SK-N-SH (cell line): ENCODE measurements at regions not wholly inside any gene's neighbourhood (a gene's known extent, or its start where the extent isn't known, plus 50 kb on each side); places are given as distances from the start of the nearest gene placed in this dataset.

Experiments
- CTCF ChIA-PET: fragments of 300-600, 350-600 bp; formaldehyde crosslinking; extraction: SDS; loops from one replicate; lab custom pipeline; 2021; lab: Yijun Ruan, JAX
- POLR2A ChIA-PET: fragments of 350-600 bp; sonication (Branson Sonifier 250); formaldehyde crosslinking; extraction: SDS; loops from one replicate; lab custom pipeline; 2020; ENCODE audit warnings: antibody characterized with exemption, inconsistent platforms; lab: Yijun Ruan, JAX
- DNase-seq: peaks from one replicate; pipeline ENCODE4 v3.0.0; 2012
- H2AFZ ChIP-seq: fragments of 200-600 bp; sonication (generic); 2 replicates; pipeline ENCODE4 v1.8.1; 2016; ENCODE audit warnings: antibody characterized with exemption, mild to moderate bottlenecking, low read depth
- H3F3A ChIP-seq: fragments of 200-600 bp; sonication (generic); replicated peaks from 2 replicates; pipeline ENCODE3; 2016; ENCODE audit warnings: antibody characterized with exemption, mild to moderate bottlenecking; ENCODE audit not compliant: insufficient read depth
- H3K27ac ChIP-seq, 2 experiments: fragments of 200-500 bp in 1 of 2; fragments of 200-600 bp in 1 of 2; sonication (Bioruptor generic) in 1 of 2; sonication (generic), shearing (Covaris generic) in 1 of 2; 2 replicates each; pipeline versions ENCODE4 v1.5.1 to v1.6.1; 2014 to 2016; ENCODE audit warnings: low read depth in 2 of 2, inconsistent platforms in 1 of 2, low read length in 1 of 2, mild to moderate bottlenecking in 1 of 2, mixed read lengths in 1 of 2
- H3K27me3 ChIP-seq: fragments of 200-600 bp; sonication (generic), shearing (Covaris generic); 2 replicates; pipeline ENCODE4 v1.6.1; 2016; ENCODE audit warnings: mixed run types; ENCODE audit not compliant: insufficient read depth
- H3K36me3 ChIP-seq, 2 experiments: fragments of 200-500 bp in 1 of 2; fragments of 200-600 bp in 1 of 2; sonication (Bioruptor generic) in 1 of 2; sonication (generic) in 1 of 2; replicated peaks in 1 of 2; 2 replicates each; pipeline versions ENCODE3 to v1.5.1; 2014 to 2016; ENCODE audit warnings: low read length in 1 of 2, mild to moderate bottlenecking in 1 of 2; ENCODE audit not compliant: insufficient read depth in 2 of 2, control insufficient read depth in 1 of 2
- H3K4me1 ChIP-seq, 2 experiments: fragments of 200-500 bp in 1 of 2; fragments of 200-600 bp in 1 of 2; sonication (Bioruptor generic) in 1 of 2; sonication (generic), shearing (Covaris generic) in 1 of 2; 2 replicates each; pipeline versions ENCODE4 v1.5.1 to v1.6.1; 2014 to 2016; ENCODE audit warnings: low read depth in 1 of 2, low read length in 1 of 2, mixed run types in 1 of 2; ENCODE audit not compliant: insufficient read depth in 2 of 2, control insufficient read depth in 1 of 2
- H3K4me2 ChIP-seq: fragments of 200-600 bp; sonication (generic), shearing (Covaris generic); 2 replicates; pipeline ENCODE4 v1.6.1; 2017; ENCODE audit warnings: mixed run types
- H3K4me3 ChIP-seq, 2 experiments: fragments of 200-500 bp in 1 of 2; fragments of 200-600 bp in 1 of 2; sonication (Bioruptor generic) in 1 of 2; sonication (generic), shearing (Covaris generic) in 1 of 2; 2 replicates each; pipeline versions ENCODE4 v1.5.1 to v1.8.1; 2014 to 2016; ENCODE audit warnings: low read depth in 2 of 2, inconsistent platforms in 1 of 2, low read length in 1 of 2, mild to moderate bottlenecking in 1 of 2, mixed read lengths in 1 of 2, moderate library complexity in 1 of 2
- H3K79me2 ChIP-seq: fragments of 200-600 bp; sonication (generic); 2 replicates; pipeline ENCODE4 v1.8.1; 2017; ENCODE audit warnings: mild to moderate bottlenecking; ENCODE audit not compliant: insufficient read depth
- H3K9ac ChIP-seq: fragments of 200-600 bp; sonication (generic); 2 replicates; pipeline ENCODE4 v1.6.1; 2017; ENCODE audit warnings: mixed run types
- H3K9me2 ChIP-seq: fragments of 200-600 bp; sonication (generic); 2 replicates; pipeline ENCODE4 v1.6.1; 2017; ENCODE audit warnings: mixed run types
- H3K9me3 ChIP-seq: fragments of 200-600 bp; sonication (generic); 2 replicates; pipeline ENCODE4 v1.6.1; 2017; ENCODE audit warnings: mixed run types, mild to moderate bottlenecking, moderate library complexity
- H4K20me1 ChIP-seq: fragments of 200-600 bp; sonication (generic); 2 replicates; pipeline ENCODE4 v1.6.1; 2017; ENCODE audit warnings: mild to moderate bottlenecking, mixed run types; ENCODE audit not compliant: insufficient read depth
- CTCF ChIP-seq: fragments of 200-600 bp; sonication (generic); IDR thresholded peaks from 2 replicates; pipeline ENCODE4 v1.6.1; 2017; ENCODE audit warnings: antibody characterized with exemption, mild to moderate bottlenecking, moderate library complexity
- ELF1 ChIP-seq: IDR thresholded peaks from 2 replicates; pipeline ENCODE4 v1.4.0; 2012
- EP300 ChIP-seq, 2 experiments: IDR thresholded peaks; 2 replicates each; pipeline versions ENCODE4 v1.4.0 to v1.6.1; 2012; ENCODE audit warnings: borderline replicate concordance in 1 of 2, low read depth in 1 of 2, low read length in 1 of 2
- EZH2phosphoT487 ChIP-seq: fragments of 200-600 bp; sonication (generic); IDR thresholded peaks from 2 replicates; pipeline ENCODE4 v1.6.1; 2017; ENCODE audit warnings: low read depth, mixed run types, mild to moderate bottlenecking, antibody characterized with exemption, moderate library complexity, borderline replicate concordance
- FOSL2 ChIP-seq: IDR thresholded peaks from 2 replicates; pipeline ENCODE4 v1.4.0; 2012; ENCODE audit warnings: low read depth, mild to moderate bottlenecking, moderate library complexity, borderline replicate concordance
- FOXJ3 ChIP-seq: sonication (generic); formaldehyde crosslinking; IDR thresholded peaks from 2 replicates; pipeline ENCODE4 v1.5.1; 2020; ENCODE audit warnings: mild to moderate bottlenecking, missing genetic modification reagents
- FOXM1 ChIP-seq: IDR thresholded peaks from 2 replicates; pipeline ENCODE4 v1.4.0; 2012; ENCODE audit warnings: low read depth, mild to moderate bottlenecking
- GABPA ChIP-seq: IDR thresholded peaks from 2 replicates; pipeline ENCODE4 v1.4.0; 2012; ENCODE audit warnings: low read depth, mild to moderate bottlenecking
- GATA2 ChIP-seq: sonication (generic); formaldehyde crosslinking; IDR thresholded peaks from 2 replicates; pipeline ENCODE4 v1.5.0; 2020; ENCODE audit warnings: mild to moderate bottlenecking, missing genetic modification reagents
- JUND ChIP-seq: IDR thresholded peaks from 2 replicates; pipeline ENCODE4 v1.4.0; 2012
- MEF2A ChIP-seq: IDR thresholded peaks from 2 replicates; pipeline ENCODE4 v1.4.0; 2012; ENCODE audit warnings: low read depth, borderline replicate concordance
- MXI1 ChIP-seq: IDR thresholded peaks from 2 replicates; pipeline ENCODE4 v1.6.1; 2012; ENCODE audit warnings: mild to moderate bottlenecking, low read depth, low read length, improper control_type of control experiment
- NRF1 ChIP-seq: IDR thresholded peaks from 2 replicates; pipeline ENCODE4 v1.6.1; 2012; ENCODE audit warnings: low read depth, mild to moderate bottlenecking, low read length
- POLR2AphosphoS5 ChIP-seq: IDR thresholded peaks from 2 replicates; pipeline ENCODE4 v1.6.1; 2012; ENCODE audit warnings: low read depth, low read length
- RAD21 ChIP-seq: IDR thresholded peaks from 2 replicates; pipeline ENCODE4 v1.6.1; 2012; ENCODE audit warnings: mild to moderate bottlenecking, low read length
- RCOR1 ChIP-seq: fragments of 150-350 bp; IDR thresholded peaks from 2 replicates; pipeline ENCODE4 v1.6.1; 2017; ENCODE audit warnings: antibody characterized with exemption, low read length
- RFX5 ChIP-seq: IDR thresholded peaks from 2 replicates; pipeline ENCODE4 v1.6.1; 2012; ENCODE audit warnings: mild to moderate bottlenecking, improper control_type of control experiment, low read length
- SIN3A ChIP-seq: IDR thresholded peaks from 2 replicates; pipeline ENCODE4 v1.6.1; 2012; ENCODE audit warnings: low read depth, mild to moderate bottlenecking, low read length, moderate library complexity, borderline replicate concordance
- TAF1 ChIP-seq: IDR thresholded peaks from 2 replicates; pipeline ENCODE4 v1.6.1; 2012; ENCODE audit warnings: low read depth, mild to moderate bottlenecking, low read length, moderate library complexity, borderline replicate concordance
- TEAD4 ChIP-seq: IDR thresholded peaks from 2 replicates; pipeline ENCODE4 v1.4.0; 2012; ENCODE audit warnings: mild to moderate bottlenecking, borderline replicate concordance; ENCODE audit not compliant: insufficient read depth
- USF2 ChIP-seq: fragments of 150-350 bp; IDR thresholded peaks from 2 replicates; pipeline ENCODE4 v1.6.1; 2017; ENCODE audit warnings: antibody characterized with exemption, low read length, low read depth, borderline replicate concordance
- YY1 ChIP-seq: IDR thresholded peaks from 2 replicates; pipeline ENCODE4 v1.4.0; 2012; ENCODE audit warnings: low read depth, mild to moderate bottlenecking
- WGBS: methylation state at CpG from one replicate; pipeline ENCODE4 v1.1.6; 2017; ENCODE audit warnings: low lambda C conversion rate; 5-methylcytosine and 5-hydroxymethylcytosine counted together
- TF ChIP-seq, protein P1 (sequence below): IDR thresholded peaks from 2 replicates; pipeline ENCODE4 v1.4.0; 2012; ENCODE audit warnings: low read depth

DNA sequence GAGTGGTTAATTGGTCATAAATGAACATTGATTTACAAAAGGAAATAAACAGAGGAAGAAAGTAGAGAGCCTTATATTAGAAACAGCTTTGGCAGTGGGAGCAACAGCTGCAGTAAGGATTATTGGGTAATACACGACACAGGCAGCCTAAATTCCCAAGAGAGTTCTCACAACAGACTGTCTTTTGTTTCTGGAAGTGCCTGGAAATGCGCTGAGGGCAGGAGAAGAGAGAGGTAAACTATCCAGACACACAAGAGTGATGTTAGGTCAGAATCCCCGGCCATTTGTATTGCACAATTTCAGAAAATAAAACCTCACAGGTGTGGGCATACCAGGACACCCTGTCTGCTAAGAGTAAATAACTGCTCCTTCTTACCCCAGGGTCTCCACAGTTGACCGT, 450.4 kb upstream of the CTNND2 start:
- Histone ChIP-seq H3F3A (no peaks in the 10 kb centered on the region), H3K79me2 (no peaks in the 10 kb centered on the region), H2AFZ (no peak overlapping the region), H3K9ac (no peak overlapping the region), H3K9me2 (no peaks in the 10 kb centered on the region), H3K4me2 (no peak overlapping the region), H4K20me1 (no peaks in the 10 kb centered on the region), H3K36me3 (no peaks in the 10 kb centered on the region), H3K4me1 (no peaks in the 10 kb centered on the region), H3K4me3 (no peak overlapping the region), H3K27me3 (no peaks in the 10 kb centered on the region), H3K27ac (no peak overlapping the region), H3K9me3 (no peaks in the 10 kb centered on the region)
- CTCF ChIA-PET: no interaction called here
- TF ChIP-seq USF2: no peak
- TF ChIP-seq ELF1: no peak
- no peak for TF ChIP-seq RAD21
- no peak for TF ChIP-seq SIN3A
- TF ChIP-seq MXI1: no peak
- TF ChIP-seq FOXJ3: no peak
- no peak for TF ChIP-seq EZH2phosphoT487
- no peak for TF ChIP-seq YY1
- TF ChIP-seq, protein P1, sequence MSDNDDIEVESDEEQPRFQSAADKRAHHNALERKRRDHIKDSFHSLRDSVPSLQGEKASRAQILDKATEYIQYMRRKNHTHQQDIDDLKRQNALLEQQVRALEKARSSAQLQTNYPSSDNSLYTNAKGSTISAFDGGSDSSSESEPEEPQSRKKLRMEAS: no peak
- TF ChIP-seq TEAD4: no peak
- TF ChIP-seq GABPA: no peak
- no peak for TF ChIP-seq FOSL2
- TF ChIP-seq EP300 (IDR thresholded peaks at IDR 0.05; ENCODE audit: borderline replicate concordance in 1 of 2, low read depth in 1 of 2, low read length in 1 of 2): no peak
- no peak for TF ChIP-seq CTCF
- TF ChIP-seq FOXM1: no peak
- TF ChIP-seq TAF1: no peak
- DNase-seq: no peak
- POLR2A ChIA-PET: no interaction called here
- WGBS: 0% methylated on average over 4 of the region's 4 CpGs

- no peak overlapping the region for H3K9ac ChIP-seq
- H3K4me2 ChIP-seq: no peak overlapping the region
- POLR2A ChIA-PET: no interaction called here
- no peaks in the 10 kb centered on the region for H3K27me3 ChIP-seq
- H4K20me1 ChIP-seq: no peaks in the 10 kb centered on the region
- no peak for DNase-seq
- TF ChIP-seq POLR2AphosphoS5 (no peak), SIN3A (no peak), GABPA (no peak), MEF2A (no peak), GATA2 (CRISPR knock-in tag) (no peak), EP300 (IDR thresholded peaks at IDR 0.05; ENCODE audit: borderline replicate concordance in 1 of 2, low read depth in 1 of 2, low read length in 1 of 2) (no peak), RFX5 (no peak), YY1 (no peak), JUND (no peak), NRF1 (no peak), RCOR1 (no peak)
- TF ChIP-seq, protein P1: no peak
- H3F3A ChIP-seq: no peaks in the 10 kb centered on the region
- H3K79me2 ChIP-seq: no peaks in the 10 kb centered on the region; the same call in 1 of the 2 replicates
- CTCF ChIA-PET: no interaction called here
- WGBS: 3% methylated on average over 3 of the region's 3 CpGs
- no peaks in the 10 kb centered on the region for H3K9me3 ChIP-seq
- no peak overlapping the region for H3K4me3 ChIP-seq
- no peak overlapping the region for H2AFZ ChIP-seq
- no peaks in the 10 kb centered on the region for H3K36me3 ChIP-seq
- no peaks in the 10 kb centered on the region for H3K9me2 ChIP-seq
- H3K4me1 ChIP-seq: no peaks in the 10 kb centered on the region
- H3K27ac ChIP-seq: no peak overlapping the region
Observed at GRCh38 chr5:12343558-12343957, 439.3 kb upstream of the CTNND2 start.
